Epithelial cell of proximal tubule (primary cell): ENCODE measurements at regions not wholly inside any gene's neighbourhood (a gene's known extent, or its start where the extent isn't known, plus 50 kb on each side); places are given as distances from the start of the nearest gene placed in this dataset.
"Not testable (repeated sequence)": the region's sequence is repeated elsewhere in the genome, so short reads cannot be mapped to it uniquely, and the experiment has no call there.

Experiments
- DNase-seq: peaks from one replicate; pipeline ENCODE4 v3.0.0-alpha.2; 2011; ENCODE audit warnings: low read depth
- H3K4me3 ChIP-seq: 2 replicates; pipeline ENCODE4 v1.5.1; 2011; ENCODE audit warnings: low read depth, mild to moderate bottlenecking, low read length
- CTCF ChIP-seq: conservative IDR thresholded peaks from 2 replicates; pipeline ENCODE4 v1.5.1; 2012; ENCODE audit warnings: low read depth, mild to moderate bottlenecking, low read length

DNA sequence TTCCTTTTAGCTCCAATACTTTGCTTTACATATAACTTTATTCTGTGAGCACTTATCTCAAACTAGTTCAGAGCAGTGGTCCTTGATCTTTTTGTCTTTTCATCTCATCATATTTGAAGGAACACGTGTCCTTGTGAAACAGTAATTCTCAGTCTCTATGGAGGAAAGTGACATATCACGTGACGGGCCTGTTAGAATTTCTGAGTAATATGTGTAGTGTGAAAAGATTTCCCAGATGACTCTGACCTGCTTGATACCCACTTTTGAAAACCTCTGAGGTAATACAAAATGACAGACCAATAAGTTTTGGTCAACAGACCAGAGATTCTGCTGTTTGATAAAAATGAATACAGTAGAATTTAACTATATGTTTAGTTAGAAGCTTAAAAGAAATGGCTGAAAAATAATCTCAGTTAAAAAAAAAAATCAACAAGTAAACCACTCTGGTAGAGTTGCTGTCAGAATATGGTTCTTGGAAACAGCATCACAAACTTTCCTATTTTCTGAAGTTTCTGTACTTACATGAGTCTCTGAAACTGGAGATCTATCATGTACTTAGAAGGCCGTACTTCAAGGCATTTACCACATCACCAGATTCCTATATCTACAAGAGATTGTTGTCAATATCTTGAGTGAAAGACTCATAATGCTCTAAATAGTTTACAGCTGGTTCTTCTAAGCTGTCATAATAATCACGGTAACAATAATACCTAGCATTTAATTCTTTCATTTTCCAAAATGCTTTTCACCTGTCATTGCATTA, 590.2 kb upstream of the TBL1XR1 start:
- TF ChIP-seq CTCF = no peak
- H3K4me3 ChIP-seq = no peak overlapping the region
- DNase-seq = no peak

GRCh38 chr3:177789500-177789899, 592.2 kb upstream of the TBL1XR1 start:
- no peak for DNase-seq
- H3K4me3 ChIP-seq = no peak overlapping the region
- no peak for TF ChIP-seq CTCF

DNA sequence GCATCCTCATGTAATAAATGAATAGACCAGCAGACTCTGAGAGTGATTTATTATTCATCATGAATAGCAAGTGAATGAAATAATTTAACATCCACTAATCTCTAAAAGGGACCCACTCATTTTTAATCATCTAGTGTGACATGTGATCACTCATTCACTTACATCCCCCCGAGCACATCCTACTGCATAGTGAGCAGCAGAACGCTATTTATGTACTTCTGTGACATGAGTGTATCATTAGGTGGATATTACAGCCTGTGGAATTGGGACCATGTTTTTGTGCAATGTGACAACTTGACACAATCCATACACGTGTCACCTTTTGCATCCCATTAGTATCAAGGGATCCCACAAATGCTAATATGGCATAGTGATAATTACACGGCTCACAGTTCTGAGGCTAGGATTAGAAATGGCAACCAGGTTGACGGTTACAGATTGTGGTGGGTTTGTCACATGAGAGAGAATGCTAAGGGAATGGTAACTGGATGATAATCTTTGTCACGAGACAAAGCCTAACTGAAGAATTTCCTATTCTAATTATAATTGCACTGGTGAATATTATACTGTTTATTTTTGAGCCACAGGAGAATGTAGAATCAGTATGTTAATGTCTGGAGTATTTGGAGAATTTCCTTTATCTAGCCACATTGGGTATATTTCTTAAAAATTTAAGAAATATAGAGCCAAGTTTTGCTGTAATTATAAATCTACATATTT, 595.2 kb upstream of the TBL1XR1 start:
- no peak for DNase-seq
- no peak for TF ChIP-seq CTCF
- H3K4me3 ChIP-seq = no peak overlapping the region

- no peak overlapping the region for H3K4me3 ChIP-seq
- TF ChIP-seq CTCF = no peak
Observed at GRCh38 chr3:177793451-177793850, 596.2 kb upstream of the TBL1XR1 start.

DNA sequence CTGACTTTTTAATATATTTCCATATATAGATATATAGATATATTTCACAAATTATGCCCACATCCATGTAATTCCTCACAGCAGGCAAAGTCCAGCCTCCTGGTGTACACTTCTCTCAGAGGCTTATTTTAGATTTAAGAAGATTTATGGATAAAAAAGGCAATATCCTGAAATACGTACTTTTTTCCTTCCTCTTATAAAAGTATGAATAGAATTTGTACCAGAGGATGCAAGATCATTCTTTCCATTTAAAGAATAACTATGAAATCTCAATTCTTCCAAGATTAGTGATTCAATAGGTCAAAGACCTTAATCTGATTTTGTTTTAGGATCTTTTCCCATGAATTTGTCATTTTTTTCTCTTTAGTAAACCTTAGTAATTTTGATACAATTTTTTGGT, 597.9 kb upstream of the TBL1XR1 start:
- DNase-seq = no peak
- TF ChIP-seq CTCF = no peak
- H3K4me3 ChIP-seq = no peak overlapping the region

More at GRCh38 chr3:177793451-177793850, 596.2 kb upstream of the TBL1XR1 start:
- DNase-seq = no peak

DNA sequence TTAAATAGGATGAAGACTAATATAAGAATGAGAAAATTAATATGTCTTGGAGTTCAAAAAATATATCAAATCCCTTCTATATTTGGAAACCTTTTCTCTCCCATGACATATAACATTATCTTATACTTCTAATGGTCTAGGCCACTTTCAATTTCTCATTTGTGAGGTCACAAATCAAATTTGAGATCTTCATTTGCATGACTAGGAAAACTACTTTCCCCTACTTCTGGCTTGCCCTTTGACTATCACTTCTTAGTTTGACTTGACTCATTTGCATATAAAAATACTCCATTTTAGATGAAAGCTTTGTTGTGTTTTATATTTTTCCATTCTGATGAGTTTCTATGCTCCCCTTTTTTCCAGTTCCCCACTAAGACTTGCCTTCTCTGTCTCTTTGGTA, 598.6 kb upstream of the TBL1XR1 start:
- DNase-seq = no peak
- no peak overlapping the region for H3K4me3 ChIP-seq
- no peak for TF ChIP-seq CTCF

GRCh38 chr3:177800147-177800546, 602.9 kb upstream of the TBL1XR1 start:
- H3K4me3 ChIP-seq, DNase-seq: not testable (repeated sequence)
